ENCODE measurements at regions not wholly inside any gene's neighbourhood (a gene's known extent, or its start where the extent isn't known, plus 50 kb on each side); places are given as distances from the start of the nearest gene placed in this dataset.

GRCh38 chrX:22634083-22634482 lies 361.4 kb downstream of the CBLL2 start:
- no peaks in the 10 kb centered on the region for H3K79me2 ChIP-seq (ENCODE audit: control insufficient read depth, insufficient read depth, low read length)
- DNase-seq (ENCODE audit: extremely low read depth in 1 of 4, low spot score in 3 of 4) (no peak), ATAC-seq (no peak), FAIRE-seq (no peak)
- H3K9ac ChIP-seq (ENCODE audit: insufficient read depth in 1 of 2, low read depth in 2 of 2, low read length in 2 of 2), result no peak overlapping the region
- intact Hi-C loops (cut with micrococcal nuclease), result no loop called here
- in situ Hi-C loops (cut with MboI), result no loop called here
- H3K4me1 ChIP-seq (replicated peaks in 1 of 2; ENCODE audit: control insufficient read depth in 2 of 2, insufficient read depth in 2 of 2, low read length in 2 of 2), result no peaks in the 10 kb centered on the region
- no peaks in the 10 kb centered on the region for H4K20me1 ChIP-seq (replicated peaks; ENCODE audit: control insufficient read depth, insufficient read depth, low read length)
- H3K27ac ChIP-seq (ENCODE audit: extremely low read depth, low read depth, low read length), result no peak overlapping the region
- H3K9me1 ChIP-seq (ENCODE audit: control insufficient read depth, insufficient read depth, low read length), result no peaks in the 10 kb centered on the region
- ChIA-PET POLR2A (no interaction called here), CTCF (ENCODE audit: low intra/inter-chr PET ratio) (no interaction called here)
- H3K9me3 ChIP-seq (replicated peaks; ENCODE audit: control insufficient read depth, insufficient read depth, low read depth, low read length), result no peaks in the 10 kb centered on the region
- 0% methylated on average over 4 of the region's 4 CpGs for WGBS (ENCODE audit: insufficient coverage, low coverage, missing lambda C conversion rate)
- no TSS peak for BruUV-seq (replicated peaks)
- TF ChIP-seq MTA1 (IDR thresholded peaks at IDR 0.05; ENCODE audit: borderline replicate concordance) (no peak), ZNF449 (CRISPR knock-in tag; IDR thresholded peaks at IDR 0.05) (no peak), FOXJ3 (CRISPR knock-in tag; IDR thresholded peaks at IDR 0.05) (no peak), MCM5 (IDR thresholded peaks at IDR 0.05; ENCODE audit: low read depth) (no peak), ZC3H8 (IDR thresholded peaks at IDR 0.05) (no peak), TGIF2 (CRISPR knock-in tag; IDR thresholded peaks at IDR 0.05) (no peak), ZNF445 (CRISPR knock-in tag; IDR thresholded peaks at IDR 0.05; ENCODE audit: low read depth) (no peak), CXXC5 (CRISPR knock-in tag; IDR thresholded peaks at IDR 0.05) (no peak), AFF4 (CRISPR knock-in tag; IDR thresholded peaks at IDR 0.05) (no peak), TAF9B (IDR thresholded peaks at IDR 0.05; ENCODE audit: partially characterized antibody) (no peak), JUN (IDR thresholded peaks at IDR 0.05; ENCODE audit: borderline replicate concordance, low read depth, low read length) (no peak), JUN (CRISPR knock-in tag; IDR thresholded peaks at IDR 0.05; ENCODE audit: borderline replicate concordance) (no peak), RBBP5 (IDR thresholded peaks at IDR 0.05; ENCODE audit: borderline replicate concordance, insufficient read depth, low read length, poor library complexity, severe bottlenecking) (no peak), ZNF217 (CRISPR knock-in tag; IDR thresholded peaks at IDR 0.05) (no peak), SMAD1 (IDR thresholded peaks at IDR 0.05; ENCODE audit: low read depth, low read length, partially characterized antibody) (no peak), NFATC3 (IDR thresholded peaks at IDR 0.05) (no peak), SIN3A (IDR thresholded peaks at IDR 0.05; ENCODE audit: borderline replicate concordance in 2 of 2, control insufficient read depth in 1 of 2, low read depth in 2 of 2, low read length in 2 of 2) (no peak)
- H3K4me3 ChIP-seq, result no peak overlapping the region
- no peak overlapping the region for H3K4me2 ChIP-seq (ENCODE audit: insufficient read depth, low read length)
- no peaks in the 10 kb centered on the region for H3K36me3 ChIP-seq (ENCODE audit: control insufficient read depth, insufficient read depth, low read length)
- H2AFZ ChIP-seq (ENCODE audit: low read depth, low read length), result no peak overlapping the region
- H3K27me3 ChIP-seq (ENCODE audit: control insufficient read depth in 2 of 2, insufficient read depth in 2 of 2, low read length in 2 of 2), result no peaks in the 10 kb centered on the region
